Neural progenitor cell (in vitro differentiated cells): ENCODE measurements at regions not wholly inside any gene's neighbourhood (a gene's known extent, or its start where the extent isn't known, plus 50 kb on each side); places are given as distances from the start of the nearest gene placed in this dataset.

ENCODE experiments used
- DNase-seq: peaks from one replicate; pipeline ENCODE4 v3.0.0-alpha.2; 2016; ENCODE audit warnings: low spot score
- H2AFZ ChIP-seq: fragments of 200-600 bp; sonication (generic); replicated peaks from 2 replicates; pipeline ENCODE4 v1.6.1; 2016; ENCODE audit warnings: antibody characterized with exemption
- H3F3A ChIP-seq: fragments of 200-600 bp; sonication (generic); 2 replicates; pipeline ENCODE4 v1.6.1; 2016; ENCODE audit warnings: antibody characterized with exemption, low read depth
- H3K27ac ChIP-seq: fragments of 200-600 bp; sonication (generic); 2 replicates; pipeline ENCODE4 v1.5.1; 2016; ENCODE audit warnings: mild to moderate bottlenecking
- H3K27me3 ChIP-seq: fragments of 200-600 bp; sonication (generic); 2 replicates; pipeline ENCODE4 v1.6.1; 2016; ENCODE audit warnings: mild to moderate bottlenecking, moderate library complexity
- H3K36me3 ChIP-seq: fragments of 200-600 bp; sonication (generic); 2 replicates; pipeline ENCODE4 v1.5.1; 2016
- H3K4me1 ChIP-seq: fragments of 200-600 bp; sonication (generic); 2 replicates; pipeline ENCODE4 v1.6.1; 2016; ENCODE audit warnings: mixed run types
- H3K4me2 ChIP-seq: fragments of 200-600 bp; sonication (generic); 2 replicates; pipeline ENCODE4 v1.6.1; 2016
- H3K4me3 ChIP-seq: fragments of 200-600 bp; sonication (generic); 2 replicates; pipeline ENCODE4 v1.5.1; 2016
- H3K79me2 ChIP-seq: fragments of 200-600 bp; sonication (generic); 2 replicates; pipeline ENCODE4 v1.6.1; 2016; ENCODE audit warnings: low read depth
- H3K9ac ChIP-seq: fragments of 200-600 bp; sonication (generic); 2 replicates; pipeline ENCODE4 v1.6.1; 2016
- H3K9me3 ChIP-seq: fragments of 200-600 bp; sonication (generic); 2 replicates; pipeline ENCODE4 v1.5.1; 2016; ENCODE audit warnings: low read depth
- H4K20me1 ChIP-seq: fragments of 200-600 bp; sonication (generic); 2 replicates; pipeline ENCODE4 v1.6.1; 2016; ENCODE audit warnings: low read depth
- H3K27ac Mint-ChIP-seq: 3 replicates; pipeline ENCODE4 v1.8.0; 2021; ENCODE audit warnings: mixed read lengths
- H3K27me3 Mint-ChIP-seq: 2 replicates; pipeline ENCODE4 v1.8.0; 2022; ENCODE audit warnings: low read depth, mild to moderate bottlenecking, inconsistent platforms, moderate library complexity, mixed read lengths; ENCODE audit not compliant: insufficient read depth
- H3K36me3 Mint-ChIP-seq: 3 replicates; pipeline ENCODE4 v1.8.0; 2021; ENCODE audit warnings: mixed read lengths
- H3K4me1 Mint-ChIP-seq: 3 replicates; pipeline ENCODE4 v1.8.0; 2021; ENCODE audit warnings: mixed read lengths
- H3K4me3 Mint-ChIP-seq: 3 replicates; pipeline ENCODE4 v1.8.0; 2021; ENCODE audit warnings: mild to moderate bottlenecking, moderate library complexity, mixed read lengths
- H3K9me3 Mint-ChIP-seq: 3 replicates; pipeline ENCODE4 v1.8.0; 2020; ENCODE audit warnings: mixed read lengths
- CTCF ChIP-seq: fragments of 200-600 bp; sonication (generic); IDR thresholded peaks from 2 replicates; pipeline ENCODE4 v1.5.1; 2017; ENCODE audit warnings: antibody characterized with exemption, mild to moderate bottlenecking
- EZH2 ChIP-seq: fragments of 200-600 bp; sonication (generic); IDR thresholded peaks from 2 replicates; pipeline ENCODE4 v1.6.1; 2017; ENCODE audit warnings: antibody characterized with exemption, mild to moderate bottlenecking, moderate library complexity
- EZH2phosphoT487 ChIP-seq: fragments of 200-600 bp; sonication (generic); IDR thresholded peaks from 2 replicates; pipeline ENCODE4 v1.6.1; 2017; ENCODE audit warnings: antibody characterized with exemption

GRCh38 chr20:3315136-3315535 is 76.1 kb upstream of the SLC4A11 start:
- Histone ChIP-seq H3F3A (no peaks in the 10 kb centered on the region), H3K9ac (no peak overlapping the region), H3K27me3 (no peaks in the 10 kb centered on the region), H3K4me2 (no peak overlapping the region), H3K27ac (no peak overlapping the region), H4K20me1 (no peaks in the 10 kb centered on the region), H2AFZ (no peak overlapping the region), H3K4me3 (no peak overlapping the region), H3K79me2 (no peaks in the 10 kb centered on the region), H3K4me1 (no peaks in the 10 kb centered on the region), H3K36me3 (no peaks in the 10 kb centered on the region), H3K9me3 (no peaks in the 10 kb centered on the region)
- Mint-ChIP-seq H3K9me3 (no peaks in the 10 kb centered on the region), H3K4me3 (no peak overlapping the region), H3K27me3 (no peaks in the 10 kb centered on the region), H3K27ac (no peak overlapping the region), H3K36me3 (peaks cover 28% of the 10 kb centered on the region), H3K4me1 (peaks cover 6% of the 10 kb centered on the region)
- DNase-seq: no peak
- TF ChIP-seq CTCF (no peak), EZH2 (no peak), EZH2phosphoT487 (no peak)

- Histone ChIP-seq H3K9ac (no peak overlapping the region), H3K27ac (no peak overlapping the region), H3F3A (no peaks in the 10 kb centered on the region), H3K9me3 (no peaks in the 10 kb centered on the region), H3K4me3 (no peak overlapping the region), H3K4me1 (no peaks in the 10 kb centered on the region), H4K20me1 (no peaks in the 10 kb centered on the region), H3K4me2 (no peak overlapping the region), H3K79me2 (no peaks in the 10 kb centered on the region), H2AFZ (no peak overlapping the region), H3K27me3 (no peaks in the 10 kb centered on the region), H3K36me3 (no peaks in the 10 kb centered on the region)
- Mint-ChIP-seq H3K27ac (no peak overlapping the region), H3K4me1 (peaks cover 6% of the 10 kb centered on the region), H3K4me3 (no peak overlapping the region), H3K36me3 (peaks cover 30% of the 10 kb centered on the region), H3K27me3 (no peaks in the 10 kb centered on the region), H3K9me3 (no peaks in the 10 kb centered on the region)
- no peak for TF ChIP-seq CTCF
- TF ChIP-seq EZH2phosphoT487: no peak
- TF ChIP-seq EZH2: no peak
- no peak for DNase-seq
These were observed 75.4 kb upstream of the SLC4A11 start for GRCh38 chr20:3314391-3314790.

GRCh38 chr20:3313683-3314065 is 74.7 kb upstream of the SLC4A11 start:
- Histone ChIP-seq H3K9ac (no peak overlapping the region), H3K79me2 (no peaks in the 10 kb centered on the region), H2AFZ (no peak overlapping the region), H3K4me3 (no peak overlapping the region), H3K36me3 (no peaks in the 10 kb centered on the region), H3K9me3 (no peaks in the 10 kb centered on the region), H3K27me3 (no peaks in the 10 kb centered on the region), H3F3A (no peaks in the 10 kb centered on the region), H4K20me1 (no peaks in the 10 kb centered on the region), H3K4me1 (no peaks in the 10 kb centered on the region), H3K27ac (no peak overlapping the region), H3K4me2 (no peak overlapping the region)
- TF ChIP-seq EZH2phosphoT487 (no peak), CTCF (no peak), EZH2 (no peak)
- Mint-ChIP-seq H3K4me1 (peaks cover 6% of the 10 kb centered on the region), H3K27ac (no peak overlapping the region), H3K36me3 (peaks cover 33% of the 10 kb centered on the region), H3K4me3 (no peak overlapping the region), H3K9me3 (no peaks in the 10 kb centered on the region), H3K27me3 (no peaks in the 10 kb centered on the region)
- DNase-seq: no peak
